Inferior parietal cortex (tissue), 1 donor: ENCODE measurements at regions not wholly inside any gene's neighbourhood (a gene's known extent, or its start where the extent isn't known, plus 50 kb on each side); places are given as distances from the start of the nearest gene placed in this dataset.
"Not testable (repeated sequence)": the region's sequence is repeated elsewhere in the genome, so short reads cannot be mapped to it uniquely, and the experiment has no call there.

Experiments used
- DNase-seq: peaks from one replicate; pipeline ENCODE4 v3.0.0-alpha.2; 2016; ENCODE audit errors: extremely low spot score

- DNase-seq, result no peak
These were observed 50.6 kb upstream of the EHBP1 start for GRCh38 chr2:62654876-62655359.

- DNase-seq, result no peak
These were observed 51.1 kb upstream of the EHBP1 start for GRCh38 chr2:62654423-62654791.

GRCh38 chr2:62653582-62654422, 51.7 kb upstream of the EHBP1 start:
- no peak for DNase-seq

- not testable (repeated sequence) for DNase-seq
These were observed 56.4 kb upstream of the EHBP1 start for GRCh38 chr2:62649087-62649486.

GRCh38 chr2:62643100-62643471, 62.4 kb upstream of the EHBP1 start:
- no peak for DNase-seq

GRCh38 chr2:62642429-62643099, 62.9 kb upstream of the EHBP1 start:
- no peak for DNase-seq

- DNase-seq, result no peak
These were observed 63.6 kb upstream of the EHBP1 start for GRCh38 chr2:62641936-62642335.

GRCh38 chr2:62641410-62641843, 64.1 kb upstream of the EHBP1 start:
- no peak for DNase-seq

- DNase-seq, result no peak
These were observed 74.1 kb upstream of the EHBP1 start for GRCh38 chr2:62631160-62632085.

- not testable (repeated sequence) for DNase-seq
These were observed 75.3 kb upstream of the EHBP1 start for GRCh38 chr2:62630206-62630605.

- DNase-seq, result not testable (repeated sequence)
These were observed 76.2 kb upstream of the EHBP1 start for GRCh38 chr2:62629310-62629709.

GRCh38 chr2:62627667-62628066, 77.8 kb upstream of the EHBP1 start:
- DNase-seq, result no peak

GRCh38 chr2:62624855-62625254, 80.7 kb upstream of the EHBP1 start:
- DNase-seq, result no peak

- not testable (repeated sequence) for DNase-seq
These were observed 89.0 kb upstream of the EHBP1 start for GRCh38 chr2:62616486-62616885.

- DNase-seq, result no peak
These were observed 93.7 kb upstream of the EHBP1 start for GRCh38 chr2:62611854-62612253.

- DNase-seq, result not testable (repeated sequence)
These were observed 99.5 kb upstream of the TMEM17 start for GRCh38 chr2:62605471-62605870.

- DNase-seq, result no peak
These were observed 98.3 kb upstream of the TMEM17 start for GRCh38 chr2:62604336-62604735.

GRCh38 chr2:62603154-62603712, 97.2 kb upstream of the TMEM17 start:
- DNase-seq, result no peak

GRCh38 chr2:62599674-62600410, 93.8 kb upstream of the TMEM17 start:
- DNase-seq, result not testable (repeated sequence)

GRCh38 chr2:62597323-62597722, 91.3 kb upstream of the TMEM17 start:
- DNase-seq, result no peak
